Activated CD4-positive, alpha-beta T cell treated with anti-CD3 and anti-CD28 coated beads, Interleukin-2, amount 10 ng/mL, durations not matched to agents 7 days and 5 days (primary cell): ENCODE measurements at regions not wholly inside any gene's neighbourhood (a gene's known extent, or its start where the extent isn't known, plus 50 kb on each side); places are given as distances from the start of the nearest gene placed in this dataset.
"Not testable (repeated sequence)": the region's sequence is repeated elsewhere in the genome, so short reads cannot be mapped to it uniquely, and the experiment has no call there.

Experiments used
- CTCF ChIA-PET: fragments of 350-600 bp; sonication (Branson Sonifier 250); formaldehyde crosslinking; loops from one replicate; lab custom pipeline; 2021; ENCODE audit warnings: antibody characterized with exemption; lab: Charles Lee
- POLR2A ChIA-PET: fragments of 350-600 bp; sonication (Branson Sonifier 250); formaldehyde crosslinking; loops from one replicate; lab custom pipeline; 2021; ENCODE audit warnings: antibody characterized with exemption; lab: Charles Lee
- DNase-seq: peaks from one replicate; pipeline ENCODE4 v3.0.0-alpha.2; 2020
- H3K27ac Mint-ChIP-seq: one replicate; pipeline ENCODE4 v1.8.0; 2021; ENCODE audit warnings: mild to moderate bottlenecking, moderate library complexity, mixed read lengths
- H3K27me3 Mint-ChIP-seq: one replicate; pipeline ENCODE4 v1.8.0; 2021; ENCODE audit warnings: mixed read lengths
- H3K36me3 Mint-ChIP-seq: one replicate; pipeline ENCODE4 v1.8.0; 2021; ENCODE audit warnings: low read depth, mixed read lengths
- H3K4me1 Mint-ChIP-seq: one replicate; pipeline ENCODE4 v1.8.0; 2021; ENCODE audit warnings: mixed read lengths
- H3K4me3 Mint-ChIP-seq: one replicate; pipeline ENCODE4 v1.8.0; 2021; ENCODE audit warnings: mild to moderate bottlenecking, moderate library complexity, mixed read lengths
- H3K9me3 Mint-ChIP-seq: one replicate; pipeline ENCODE4 v1.8.0; 2021; ENCODE audit warnings: mixed read lengths

- Mint-ChIP-seq H3K36me3 (no peaks in the 10 kb centered on the region), H3K27ac (no peak overlapping the region), H3K4me1 (no peaks in the 10 kb centered on the region), H3K4me3 (no peak overlapping the region), H3K9me3 (no peaks in the 10 kb centered on the region), H3K27me3 (no peaks in the 10 kb centered on the region)
- CTCF ChIA-PET, result no interaction called here
- POLR2A ChIA-PET, result no interaction called here
- DNase-seq, result no peak
Observed at GRCh38 chrX:16067886-16068515, 55.4 kb upstream of the GRPR start.

DNA sequence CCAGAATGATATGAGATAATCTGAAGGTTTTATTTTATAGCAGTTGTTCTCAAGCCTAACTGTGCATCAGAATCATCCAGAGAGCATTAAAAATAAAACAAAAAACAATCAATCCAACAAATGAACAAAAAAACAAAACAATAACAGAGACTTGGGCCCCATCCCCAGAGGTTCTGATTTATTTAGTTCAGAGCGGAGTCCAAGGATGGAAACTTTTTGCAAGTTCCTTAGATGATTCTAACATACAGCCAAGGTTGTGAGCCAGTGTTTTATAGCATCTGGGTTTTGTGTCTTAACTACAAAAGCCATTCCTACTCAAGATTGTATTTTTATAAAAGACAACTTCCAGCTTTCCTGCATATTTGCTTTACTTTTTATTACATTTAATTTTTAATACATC lies 59.4 kb upstream of the GRPR start:
- POLR2A ChIA-PET, result no interaction called here
- Mint-ChIP-seq H3K9me3 (no peaks in the 10 kb centered on the region), H3K4me1 (no peaks in the 10 kb centered on the region), H3K4me3 (no peak overlapping the region), H3K27me3 (no peaks in the 10 kb centered on the region), H3K36me3 (no peaks in the 10 kb centered on the region), H3K27ac (no peak overlapping the region)
- CTCF ChIA-PET, result no interaction called here
- DNase-seq, result no peak

DNA sequence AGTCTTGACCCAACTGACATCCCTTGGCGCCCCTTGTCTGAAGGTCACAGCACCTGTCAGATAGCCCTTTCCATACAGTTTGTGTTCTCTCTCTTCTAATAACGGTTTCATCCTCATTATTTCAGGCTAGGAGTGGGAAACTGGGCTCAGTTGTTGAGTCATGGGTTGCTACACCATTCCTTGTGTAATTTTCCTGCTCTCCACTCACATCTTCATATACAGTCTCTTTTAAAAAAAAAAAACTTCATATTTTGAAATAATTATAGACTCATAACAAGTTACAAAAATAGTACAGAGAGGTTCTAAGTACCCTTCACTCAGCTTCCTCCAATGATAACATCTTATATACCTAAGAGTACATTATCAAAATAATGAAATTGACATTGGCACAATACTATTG lies 60.2 kb upstream of the GRPR start:
- Mint-ChIP-seq H3K4me3 (no peak overlapping the region), H3K4me1 (no peaks in the 10 kb centered on the region), H3K36me3 (no peaks in the 10 kb centered on the region), H3K27me3 (no peaks in the 10 kb centered on the region), H3K9me3 (no peaks in the 10 kb centered on the region), H3K27ac (no peak overlapping the region)
- DNase-seq, result no peak
- ChIA-PET CTCF (no interaction called here), POLR2A (no interaction called here)

GRCh38 chrX:16061296-16061695 lies 62.1 kb upstream of the GRPR start:
- no peak overlapping the region for H3K4me3 Mint-ChIP-seq
- H3K9me3 Mint-ChIP-seq, result no peaks in the 10 kb centered on the region
- ChIA-PET CTCF (no interaction called here), POLR2A (no interaction called here)
- H3K27ac Mint-ChIP-seq, result no peak overlapping the region
- no peaks in the 10 kb centered on the region for H3K4me1 Mint-ChIP-seq
- peaks cover 1% of the 10 kb centered on the region for H3K27me3 Mint-ChIP-seq
- H3K36me3 Mint-ChIP-seq, result no peaks in the 10 kb centered on the region
- no peak for DNase-seq

GRCh38 chrX:16060252-16060651 lies 63.1 kb upstream of the GRPR start:
- ChIA-PET POLR2A (no interaction called here), CTCF (no interaction called here)
- H3K27ac Mint-ChIP-seq, result no peak overlapping the region
- no peaks in the 10 kb centered on the region for H3K36me3 Mint-ChIP-seq
- no peaks in the 10 kb centered on the region for H3K4me1 Mint-ChIP-seq
- peaks cover 1% of the 10 kb centered on the region for H3K27me3 Mint-ChIP-seq
- no peaks in the 10 kb centered on the region for H3K9me3 Mint-ChIP-seq
- no peak for DNase-seq
- no peak overlapping the region for H3K4me3 Mint-ChIP-seq

DNA sequence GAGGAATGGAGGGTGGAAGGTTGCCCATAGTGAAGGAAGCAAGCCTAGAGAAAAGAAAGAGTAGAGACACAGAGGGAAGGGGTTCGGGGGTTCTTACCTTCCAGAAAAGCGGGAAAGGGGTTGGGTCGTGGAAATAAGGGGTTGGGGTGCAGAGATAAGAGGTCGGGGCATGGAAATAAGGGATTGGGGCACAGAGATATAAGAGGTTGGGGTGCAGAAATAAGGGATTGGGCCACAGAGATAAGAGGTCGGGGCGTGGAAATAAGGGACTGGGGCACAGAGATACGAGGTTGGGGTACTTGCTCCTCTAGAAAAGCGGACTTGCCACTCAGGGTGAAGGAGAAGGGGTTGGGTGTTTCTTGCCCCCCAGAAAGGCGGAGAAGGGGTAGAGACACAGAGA lies 74.2 kb upstream of the GRPR start:
- H3K36me3 Mint-ChIP-seq, POLR2A ChIA-PET, H3K27ac Mint-ChIP-seq: not testable (repeated sequence)

DNA sequence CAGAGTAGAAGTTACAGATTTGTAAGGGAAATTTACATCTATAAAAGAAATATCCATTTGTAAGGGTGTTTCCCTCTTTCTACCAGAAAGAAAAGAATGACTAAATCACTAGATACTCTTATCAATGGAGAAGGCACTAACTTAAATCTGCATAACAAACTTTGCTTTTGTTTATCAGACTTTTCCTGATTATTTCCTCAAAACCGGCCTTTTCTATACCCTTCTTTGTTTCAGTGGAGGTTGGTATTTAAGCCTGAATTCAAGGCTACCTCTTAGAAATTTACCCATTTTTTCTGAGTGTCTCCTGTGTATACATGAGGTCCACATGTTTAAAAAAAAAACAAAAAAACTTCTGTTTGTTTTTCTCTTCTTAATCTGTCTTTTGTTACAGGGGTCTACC lies 80.4 kb upstream of the GRPR start:
- H3K27ac Mint-ChIP-seq, result no peak overlapping the region
- DNase-seq, result no peak
- H3K4me1 Mint-ChIP-seq, result peaks cover 8% of the 10 kb centered on the region
- H3K27me3 Mint-ChIP-seq, result no peaks in the 10 kb centered on the region
- ChIA-PET CTCF (interaction anchor here (0.6 kb wide), 1 partner anchor 110 kb away, joined by 4 read pairs; no protein-coding TSS in a partner anchor), POLR2A (no interaction called here)
- no peaks in the 10 kb centered on the region for H3K36me3 Mint-ChIP-seq
- H3K4me3 Mint-ChIP-seq, result no peak overlapping the region
- H3K9me3 Mint-ChIP-seq, result no peaks in the 10 kb centered on the region

More for the DNA sequence above, 74.2 kb upstream of the GRPR start:
- H3K27me3 Mint-ChIP-seq, DNase-seq, H3K4me3 Mint-ChIP-seq, H3K4me1 Mint-ChIP-seq, H3K9me3 Mint-ChIP-seq, CTCF ChIA-PET: not testable (repeated sequence)

- Mint-ChIP-seq H3K27me3 (no peaks in the 10 kb centered on the region), H3K36me3 (no peaks in the 10 kb centered on the region), H3K4me3 (no peak overlapping the region), H3K9me3 (no peaks in the 10 kb centered on the region), H3K4me1 (peaks cover 8% of the 10 kb centered on the region), H3K27ac (no peak overlapping the region)
- ChIA-PET CTCF (no interaction called here), POLR2A (no interaction called here)
- DNase-seq, result no peak
Observed at GRCh38 chrX:16039834-16040233, 83.5 kb upstream of the GRPR start.

- H3K4me3 Mint-ChIP-seq, result no peak overlapping the region
- no peak overlapping the region for H3K27ac Mint-ChIP-seq
- no peak for DNase-seq
- H3K27me3 Mint-ChIP-seq, result no peaks in the 10 kb centered on the region
- POLR2A ChIA-PET, result no interaction called here
- no peaks in the 10 kb centered on the region for H3K9me3 Mint-ChIP-seq
- peaks cover 8% of the 10 kb centered on the region for H3K4me1 Mint-ChIP-seq
- CTCF ChIA-PET, result no interaction called here
- H3K36me3 Mint-ChIP-seq, result no peaks in the 10 kb centered on the region
Observed at GRCh38 chrX:16039363-16039762, 84.0 kb upstream of the GRPR start.

- H3K4me3 Mint-ChIP-seq, result no peak overlapping the region
- H3K27me3 Mint-ChIP-seq, result peaks cover 2% of the 10 kb centered on the region
- DNase-seq, result no peak
- H3K36me3 Mint-ChIP-seq, result no peaks in the 10 kb centered on the region
- H3K9me3 Mint-ChIP-seq, result no peaks in the 10 kb centered on the region
- POLR2A ChIA-PET, result no interaction called here
- no peak overlapping the region for H3K27ac Mint-ChIP-seq
- CTCF ChIA-PET, result no interaction called here
- H3K4me1 Mint-ChIP-seq, result no peaks in the 10 kb centered on the region
Observed at GRCh38 chrX:16033331-16033730, 90.0 kb upstream of the GRPR start.

- Mint-ChIP-seq H3K27ac (no peak overlapping the region), H3K36me3 (no peaks in the 10 kb centered on the region), H3K27me3 (no peaks in the 10 kb centered on the region), H3K4me1 (peaks cover 2% of the 10 kb centered on the region), H3K9me3 (no peaks in the 10 kb centered on the region), H3K4me3 (no peak overlapping the region)
- ChIA-PET CTCF (no interaction called here), POLR2A (no interaction called here)
- no peak for DNase-seq
Observed at GRCh38 chrX:16028576-16028975, 94.8 kb upstream of the GRPR start.

DNA sequence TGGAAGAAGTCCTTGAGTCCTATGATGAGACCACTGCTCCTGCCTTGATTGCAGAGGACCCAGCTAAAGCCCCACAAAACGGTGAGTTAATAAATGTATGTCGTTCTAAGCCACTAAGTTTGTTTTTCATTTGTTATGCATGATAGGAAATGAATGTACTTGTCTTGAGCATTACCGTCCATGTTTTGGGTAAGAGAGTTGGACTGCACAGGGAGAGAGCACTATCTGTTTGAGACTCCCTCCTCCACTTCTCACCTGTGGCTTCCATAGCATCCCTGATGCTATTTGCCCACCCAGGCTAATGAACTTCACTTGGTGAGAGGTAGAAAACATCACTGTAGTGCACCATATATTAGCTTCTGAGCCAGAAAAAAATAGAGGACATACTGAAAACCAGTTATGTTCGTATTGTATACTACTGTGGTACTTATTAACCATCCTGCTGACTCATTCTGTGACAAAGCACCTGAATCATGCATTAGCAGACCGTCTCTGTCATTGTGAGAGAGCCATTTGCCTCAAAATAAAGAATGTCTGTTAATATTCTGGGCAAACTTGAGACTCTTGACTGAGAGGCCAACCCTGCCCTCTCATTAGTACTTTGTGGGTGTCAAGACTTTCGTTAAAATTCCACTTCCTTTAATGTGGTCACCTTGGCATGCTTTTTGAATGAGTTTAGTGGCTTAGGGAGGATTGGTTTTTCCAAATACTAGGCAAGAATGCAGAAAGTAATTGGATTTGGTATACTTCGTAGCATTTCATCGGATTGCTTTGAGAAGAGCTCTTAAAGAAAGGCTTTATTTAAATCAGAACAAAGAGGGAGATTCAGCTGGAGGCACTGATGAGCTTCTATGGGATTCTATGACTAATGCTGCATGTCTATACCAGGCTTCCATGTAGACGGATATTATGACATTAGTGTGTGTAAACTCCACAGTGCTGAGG lies 99.3 kb upstream of the GRPR start:
- Mint-ChIP-seq H3K27ac (no peak overlapping the region), H3K27me3 (no peaks in the 10 kb centered on the region), H3K36me3 (no peaks in the 10 kb centered on the region), H3K4me1 (peaks cover 2% of the 10 kb centered on the region), H3K9me3 (no peaks in the 10 kb centered on the region), H3K4me3 (no peak overlapping the region)
- DNase-seq, result no peak
- POLR2A ChIA-PET, result no interaction called here
- CTCF ChIA-PET, result interaction anchor here (1.7 kb wide), 1 partner anchor 34 kb away, joined by 3 read pairs; no protein-coding TSS in a partner anchor

GRCh38 chrX:16022580-16023200 lies 100.7 kb upstream of the GRPR start:
- Mint-ChIP-seq H3K9me3 (no peaks in the 10 kb centered on the region), H3K27me3 (no peaks in the 10 kb centered on the region), H3K4me3 (no peak overlapping the region), H3K27ac (no peak overlapping the region), H3K4me1 (peaks cover 2% of the 10 kb centered on the region), H3K36me3 (no peaks in the 10 kb centered on the region)
- DNase-seq, result no peak
- CTCF ChIA-PET, result no interaction called here
- POLR2A ChIA-PET, result no interaction called here
